GM19025 (cell line): ENCODE measurements at regions not wholly inside any gene's neighbourhood (a gene's known extent, or its start where the extent isn't known, plus 50 kb on each side); places are given as distances from the start of the nearest gene placed in this dataset.
"Not testable (repeated sequence)": the region's sequence is repeated elsewhere in the genome, so short reads cannot be mapped to it uniquely, and the experiment has no call there.

Source experiments
- ATAC-seq: cut with Tn5 transposase; IDR thresholded peaks from one replicate; pipeline ENCODE4 v1.9.1; 2021; ENCODE audit warnings: mild to moderate bottlenecking, low read depth, moderate library complexity; ENCODE audit not compliant: unreplicated experiment

DNA sequence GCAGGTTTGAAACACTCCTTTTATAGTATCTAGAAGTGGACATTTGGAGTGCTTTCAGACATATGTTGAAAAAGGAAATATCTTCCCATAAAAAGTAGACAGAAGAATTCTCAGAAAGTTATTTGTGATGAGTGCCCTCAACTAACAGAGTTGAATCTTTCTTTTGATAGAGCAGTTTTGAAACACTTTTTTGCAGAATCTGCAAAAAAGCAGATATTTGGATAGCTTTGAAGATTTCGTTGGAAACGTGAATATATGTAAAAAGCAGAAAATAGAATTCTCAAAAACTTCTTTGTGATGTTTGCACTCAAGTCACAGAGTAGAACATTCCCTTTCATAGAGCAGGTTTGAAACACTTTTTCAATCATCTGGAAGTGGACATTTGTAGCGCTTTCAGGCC is 676.4 kb upstream of the ZNF337 start:
- ATAC-seq: not testable (repeated sequence)

DNA sequence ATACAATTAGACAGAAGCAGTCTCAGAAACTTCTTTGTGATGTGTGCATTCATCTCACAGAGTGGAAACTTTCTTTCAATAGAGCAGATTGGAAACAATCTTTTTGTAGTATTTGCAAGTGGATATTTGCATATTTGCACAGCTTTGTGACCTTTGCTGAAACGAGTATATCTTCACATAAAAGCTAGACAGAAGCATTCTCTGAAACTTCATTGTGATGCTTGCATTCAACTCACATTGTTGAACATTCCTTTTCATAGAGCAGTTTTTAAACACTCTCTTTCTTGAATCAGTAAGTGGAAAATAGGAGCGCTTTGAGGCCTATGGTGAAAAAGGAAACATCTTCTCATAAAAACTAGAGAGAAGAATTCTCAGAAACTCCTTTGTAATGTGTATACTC is 657.9 kb upstream of the ZNF337 start:
- no peak for ATAC-seq

GRCh38 chr20:26347396-26347795 is 650.7 kb upstream of the ZNF337 start:
- no peak for ATAC-seq

DNA sequence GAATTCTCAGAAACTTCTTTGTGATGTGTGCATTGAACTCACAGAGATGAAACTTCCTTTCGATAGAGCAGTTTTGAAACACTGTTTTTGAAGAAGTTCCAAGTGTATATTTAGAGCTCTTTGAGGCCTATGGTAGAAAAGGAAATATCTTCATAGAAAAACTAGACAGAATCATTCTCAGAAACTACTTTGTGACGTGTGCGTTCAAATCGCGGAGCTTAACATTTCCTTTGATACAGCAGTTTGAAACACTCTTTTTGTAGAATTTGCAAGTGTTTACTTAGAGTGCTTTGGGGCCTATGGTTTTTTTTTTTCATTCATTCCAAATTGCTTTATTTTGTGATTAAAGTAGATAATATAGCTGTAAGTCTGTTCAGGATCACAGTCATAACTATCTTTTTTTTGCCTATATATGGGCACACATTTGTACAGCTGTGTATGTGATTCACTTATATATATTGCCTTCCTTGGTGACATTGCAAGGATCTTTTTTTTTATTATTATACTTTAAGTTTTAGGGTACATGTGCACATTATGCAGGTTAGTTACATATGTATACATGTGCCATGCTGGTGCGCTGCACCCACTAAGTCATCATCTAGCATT is 643.9 kb upstream of the ZNF337 start:
- ATAC-seq: not testable (repeated sequence)

- ATAC-seq: no peak
Observed at GRCh38 chr20:26324177-26324576, 627.5 kb upstream of the ZNF337 start.

GRCh38 chr20:26315054-26315453 is 618.4 kb upstream of the ZNF337 start:
- ATAC-seq: no peak

- not testable (repeated sequence) for ATAC-seq
Observed at GRCh38 chr20:26309720-26310119, 613.1 kb upstream of the ZNF337 start.

DNA sequence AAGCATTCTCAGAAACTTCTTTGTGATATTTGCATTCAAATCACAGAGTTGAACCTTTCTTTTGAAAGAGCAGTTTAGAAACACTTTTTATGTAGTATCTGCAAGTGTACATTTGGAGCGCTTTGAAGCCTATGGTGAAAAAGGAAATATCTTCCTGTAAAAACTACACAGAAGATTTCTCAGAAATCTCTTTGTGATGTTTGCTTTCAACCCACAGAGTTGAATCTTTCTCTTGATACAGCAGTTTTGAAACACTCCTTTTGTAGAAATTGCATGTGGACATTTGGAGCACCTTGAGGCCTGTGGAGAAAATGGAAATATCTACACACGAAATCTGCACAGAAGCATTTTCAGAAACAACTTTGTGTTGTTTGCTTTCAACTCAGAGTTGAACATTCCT is 612.3 kb upstream of the ZNF337 start:
- ATAC-seq: no peak

- no peak for ATAC-seq
Observed at GRCh38 chr20:26295006-26295405, 598.4 kb upstream of the ZNF337 start.

DNA sequence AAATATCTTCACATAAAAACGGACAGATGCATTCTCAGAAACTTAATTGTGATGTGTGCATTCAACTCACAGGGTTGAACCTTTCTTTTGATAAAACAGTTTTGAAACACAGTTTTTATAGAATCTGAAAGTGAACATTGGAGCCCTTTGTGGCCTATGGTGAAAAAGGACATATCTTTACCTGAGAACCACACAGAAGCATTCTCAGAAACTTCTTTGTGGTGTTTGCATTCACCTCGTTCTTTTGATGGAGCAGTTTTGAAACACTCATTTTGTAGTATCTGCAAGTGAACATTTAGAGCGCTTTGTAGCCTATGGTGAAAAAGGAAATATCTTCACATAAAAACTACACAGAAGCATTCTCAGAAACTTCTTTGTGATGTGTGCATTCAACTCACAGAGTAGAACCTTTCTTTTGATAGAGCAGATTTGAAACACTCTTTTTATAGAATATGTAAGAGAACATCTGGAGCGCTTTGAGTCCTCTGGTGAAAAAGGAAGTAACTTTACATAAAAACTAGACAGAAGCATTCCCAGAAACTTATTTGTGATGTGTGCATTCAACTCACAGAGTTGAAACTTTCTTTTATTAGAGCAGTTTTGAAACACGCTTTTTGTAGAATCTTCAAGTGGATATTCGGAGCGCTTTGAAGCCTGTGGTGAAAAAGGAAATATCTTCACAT is 591.9 kb upstream of the ZNF337 start:
- ATAC-seq: not testable (repeated sequence)

DNA sequence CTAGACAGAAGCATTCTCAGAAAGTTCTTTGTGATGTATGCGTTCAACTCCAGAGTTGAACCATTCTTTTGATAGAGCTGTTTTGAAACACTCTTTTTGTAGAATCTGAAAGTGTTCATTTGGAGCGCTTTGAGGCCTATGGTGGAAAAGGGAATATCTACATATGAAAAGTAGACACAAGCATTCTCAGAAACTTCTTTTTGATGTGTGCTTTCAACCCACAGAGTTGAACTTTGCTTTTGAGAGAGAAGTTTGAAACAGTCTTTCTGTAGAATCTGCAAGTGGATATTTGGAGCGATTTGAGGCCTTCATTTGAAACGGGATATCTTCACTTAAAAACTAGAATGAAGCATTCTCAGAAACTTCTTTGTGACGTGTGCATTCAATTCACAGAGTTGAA is 582.6 kb upstream of the ZNF337 start:
- ATAC-seq: no peak

- no peak for ATAC-seq
Observed at GRCh38 chr20:26277339-26277738, 580.7 kb upstream of the ZNF337 start.

- no peak for ATAC-seq
Observed at GRCh38 chr20:26276554-26277210, 580.0 kb upstream of the ZNF337 start.

DNA sequence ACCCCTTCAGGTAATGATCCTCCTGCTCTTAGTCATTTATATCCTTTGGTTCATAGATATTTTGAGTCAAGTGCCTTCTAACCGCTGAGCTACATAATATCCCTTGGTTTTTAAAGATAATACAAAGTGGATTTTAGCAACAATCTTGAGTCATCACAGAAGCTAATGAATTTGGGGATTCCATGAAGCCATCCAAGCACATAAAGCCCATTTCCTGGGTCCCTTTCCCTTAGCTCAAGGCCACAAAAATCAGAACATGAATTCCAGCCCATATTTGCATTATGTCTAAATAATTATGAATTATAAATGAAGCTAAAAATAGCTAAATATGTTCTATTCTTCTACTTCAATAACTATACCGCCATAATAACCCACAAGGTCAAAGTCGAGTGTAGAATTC is 572.1 kb upstream of the ZNF337 start:
- not testable (repeated sequence) for ATAC-seq

GRCh38 chr20:26260925-26261324 is 564.3 kb upstream of the ZNF337 start:
- ATAC-seq: not testable (repeated sequence)

- not testable (repeated sequence) for ATAC-seq
Observed at GRCh38 chr20:26252311-26252975, 555.8 kb upstream of the ZNF337 start.

DNA sequence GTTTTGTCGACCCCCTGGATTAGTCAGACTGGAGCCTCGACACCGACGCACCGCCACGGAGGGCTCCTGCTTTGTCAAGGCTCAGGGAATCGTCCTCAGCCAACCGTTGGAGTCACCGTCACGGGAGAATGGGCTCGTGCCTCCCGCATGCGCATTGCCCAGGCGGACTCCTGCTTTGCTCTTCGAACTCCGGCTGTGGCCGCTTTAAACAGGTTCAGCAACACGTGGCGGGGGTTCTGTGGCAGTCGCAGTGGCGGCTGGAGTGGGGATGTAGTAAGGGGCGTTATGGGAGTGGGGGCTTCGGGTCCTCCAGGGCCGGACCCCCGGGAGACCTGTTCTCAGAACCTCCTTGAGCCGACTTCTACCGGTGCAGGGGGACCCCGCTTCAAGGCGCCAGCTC is 554.7 kb upstream of the ZNF337 start:
- not testable (repeated sequence) for ATAC-seq

- ATAC-seq: not testable (repeated sequence)
Observed at GRCh38 chr20:26250249-26251114, 553.8 kb upstream of the ZNF337 start.

DNA sequence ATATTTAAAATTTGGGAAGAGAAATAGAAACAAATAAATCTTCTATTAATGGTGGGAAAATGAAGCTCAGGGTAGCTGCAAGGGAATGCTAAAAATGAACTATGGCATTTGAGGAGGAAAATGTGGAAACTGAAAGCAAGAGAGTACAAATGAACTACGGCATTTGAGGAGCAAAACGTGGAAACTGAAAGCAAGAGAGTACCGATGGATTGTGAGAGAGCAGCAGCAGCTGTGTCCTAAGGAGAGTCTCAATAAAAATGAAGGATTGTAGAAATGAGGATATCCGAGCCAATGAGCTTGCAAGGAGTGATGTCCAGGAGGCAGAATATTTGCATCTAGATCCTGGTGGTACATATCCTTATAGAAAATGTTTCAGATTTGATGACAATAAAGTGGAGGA is 547.1 kb upstream of the ZNF337 start:
- no peak for ATAC-seq

DNA sequence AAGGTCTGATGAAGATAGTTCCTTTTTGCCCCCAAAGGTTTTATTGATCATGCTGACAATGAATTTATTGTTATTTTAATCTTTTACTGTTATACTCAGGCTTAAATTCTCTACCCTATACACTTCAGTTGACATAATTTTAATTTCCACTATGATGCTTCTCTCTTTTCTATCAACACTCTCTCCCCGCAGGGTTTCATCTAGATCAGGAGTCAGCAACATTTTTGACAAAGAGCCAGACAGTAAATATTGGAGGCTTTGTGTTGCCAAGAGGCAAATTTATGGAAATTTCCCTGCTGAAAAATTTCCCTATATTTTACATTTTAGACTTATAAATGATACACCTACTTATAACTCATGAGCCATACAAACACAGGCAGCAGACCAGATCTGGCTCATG is 524.0 kb upstream of the ZNF337 start:
- not testable (repeated sequence) for ATAC-seq
